ENCODE measurements at regions not wholly inside any gene's neighbourhood (a gene's known extent, or its start where the extent isn't known, plus 50 kb on each side); places are given as distances from the start of the nearest gene placed in this dataset.

DNA sequence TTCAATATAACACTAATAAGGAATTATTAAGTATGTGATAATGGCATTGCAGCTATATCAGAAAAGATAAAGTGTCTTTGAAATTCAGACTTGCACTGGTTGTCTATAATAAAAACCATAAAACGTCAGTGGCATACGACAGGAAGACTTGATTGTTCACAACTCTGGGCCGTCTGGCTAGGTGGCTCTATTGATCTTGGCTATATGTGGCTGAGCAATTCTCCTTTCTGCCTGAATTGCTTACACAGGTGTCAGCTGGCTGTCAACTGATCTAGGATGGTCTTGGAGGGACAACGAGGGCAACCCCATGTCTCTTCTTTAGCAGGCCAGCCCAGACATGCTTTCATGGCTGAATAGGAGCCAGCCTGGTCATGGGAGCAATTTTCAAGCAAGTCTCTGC lies 359.1 kb downstream of the QKI start:
- no peak overlapping the region for H3K18ac ChIP-seq (ENCODE audit: insufficient read length, low read depth, low read length)
- Mint-ChIP-seq H3K4me3 (no peak overlapping the region), H3K27ac (no peak overlapping the region), H3K4me1 (no peaks in the 10 kb centered on the region; a peak in 1 of 4 replicates), H3K27me3 (ENCODE audit: low read depth) (no peaks in the 10 kb centered on the region), H3K36me3 (ENCODE audit: insufficient read depth in 1 of 3, low read depth in 3 of 3) (no peaks in the 10 kb centered on the region), H3K9me3 (peaks cover 0 to 4% of the 10 kb centered on the region in 2 experiments; a peak in 1 of 5 replicates)
- no peak overlapping the region for H2BK12ac ChIP-seq (ENCODE audit: insufficient read length, low read depth, low read length)
- H2BK120ac ChIP-seq (ENCODE audit: low read depth, low read length, poor library complexity, severe bottlenecking): no peak overlapping the region
- H2AK5ac ChIP-seq (ENCODE audit: insufficient read length, low read length): no peak overlapping the region
- no peak overlapping the region for H2AFZ ChIP-seq (ENCODE audit: low read length)
- no peak overlapping the region for H2BK15ac ChIP-seq (ENCODE audit: low read depth, low read length)
- no peak overlapping the region for H4K5ac ChIP-seq (ENCODE audit: insufficient read length, low read depth, low read length)
- H3K9ac ChIP-seq (ENCODE audit: extremely low read depth, insufficient read length, low read length): no peak overlapping the region
- H2BK20ac ChIP-seq (ENCODE audit: low read depth, low read length, poor library complexity, severe bottlenecking): no peak overlapping the region
- H3K56ac ChIP-seq (ENCODE audit: insufficient read length, low read depth, low read length): no peak overlapping the region
- H3K4me2 ChIP-seq (ENCODE audit: insufficient read depth, insufficient read length, low read length): no peak overlapping the region
- no peaks in the 10 kb centered on the region for H3K23me2 ChIP-seq (ENCODE audit: insufficient read length, low read depth, low read length, poor library complexity, severe bottlenecking)
- no peaks in the 10 kb centered on the region for H3K27me3 ChIP-seq (ENCODE audit: insufficient read depth, low read length)
- no peak overlapping the region for H3K27ac ChIP-seq (ENCODE audit: insufficient read length, low read depth, low read length)
- H4K91ac ChIP-seq (ENCODE audit: insufficient read length, low read depth, low read length): no peak overlapping the region
- H3K79me1 ChIP-seq (ENCODE audit: insufficient read depth, low read depth, low read length, poor library complexity, severe bottlenecking): no peaks in the 10 kb centered on the region
- no peak overlapping the region for H3T11ph ChIP-seq (ENCODE audit: low read length)
- H2BK5ac ChIP-seq (ENCODE audit: insufficient read length, low read length): no peak overlapping the region
- H3K4ac ChIP-seq (ENCODE audit: low read depth, low read length): no peak overlapping the region
- no peaks in the 10 kb centered on the region; the same call in 1 of the 2 replicates for H3K79me2 ChIP-seq (ENCODE audit: insufficient read depth, low read length)
- H3K14ac ChIP-seq (ENCODE audit: insufficient read depth, low read length): no peak overlapping the region
- H4K20me1 ChIP-seq (ENCODE audit: control insufficient read depth, insufficient read depth, insufficient read length): no peaks in the 10 kb centered on the region
- H3K4me1 ChIP-seq (ENCODE audit: insufficient read depth, low read length): no peaks in the 10 kb centered on the region
- TF ChIP-seq, protein P1, sequence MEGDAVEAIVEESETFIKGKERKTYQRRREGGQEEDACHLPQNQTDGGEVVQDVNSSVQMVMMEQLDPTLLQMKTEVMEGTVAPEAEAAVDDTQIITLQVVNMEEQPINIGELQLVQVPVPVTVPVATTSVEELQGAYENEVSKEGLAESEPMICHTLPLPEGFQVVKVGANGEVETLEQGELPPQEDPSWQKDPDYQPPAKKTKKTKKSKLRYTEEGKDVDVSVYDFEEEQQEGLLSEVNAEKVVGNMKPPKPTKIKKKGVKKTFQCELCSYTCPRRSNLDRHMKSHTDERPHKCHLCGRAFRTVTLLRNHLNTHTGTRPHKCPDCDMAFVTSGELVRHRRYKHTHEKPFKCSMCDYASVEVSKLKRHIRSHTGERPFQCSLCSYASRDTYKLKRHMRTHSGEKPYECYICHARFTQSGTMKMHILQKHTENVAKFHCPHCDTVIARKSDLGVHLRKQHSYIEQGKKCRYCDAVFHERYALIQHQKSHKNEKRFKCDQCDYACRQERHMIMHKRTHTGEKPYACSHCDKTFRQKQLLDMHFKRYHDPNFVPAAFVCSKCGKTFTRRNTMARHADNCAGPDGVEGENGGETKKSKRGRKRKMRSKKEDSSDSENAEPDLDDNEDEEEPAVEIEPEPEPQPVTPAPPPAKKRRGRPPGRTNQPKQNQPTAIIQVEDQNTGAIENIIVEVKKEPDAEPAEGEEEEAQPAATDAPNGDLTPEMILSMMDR (conservative IDR thresholded peaks at IDR 0.05): no peak
- no CpG with 5 or more reads among the region's 4 CpGs for WGBS (ENCODE audit: extremely low coverage, insufficient read length, low lambda C conversion rate)
- H3K9me3 ChIP-seq (ENCODE audit: control insufficient read depth, low read depth, low read length): no peaks in the 10 kb centered on the region
- DNase-seq: no peak
- H3K23ac ChIP-seq (ENCODE audit: insufficient read length, low read depth, low read length): no peak overlapping the region
- H4K8ac ChIP-seq (replicated peaks; ENCODE audit: insufficient read length, low read depth, low read length): no peak overlapping the region

Data from H9 (cell line).